ENCODE measurements at regions not wholly inside any gene's neighbourhood (a gene's known extent, or its start where the extent isn't known, plus 50 kb on each side); places are given as distances from the start of the nearest gene placed in this dataset.

GRCh38 chr3:130260918-130261317, 84.6 kb upstream of the COL6A5 start:
- no peak overlapping the region for H3K27ac ChIP-seq (ENCODE audit: low read depth in 1 of 2, low read length in 1 of 2)
- no peak for ATAC-seq (ENCODE audit: insufficient read depth, low FRiP score)
- H3K9ac ChIP-seq (ENCODE audit: insufficient read depth in 1 of 2, low read length in 2 of 2) = no peak overlapping the region
- no peaks in the 10 kb centered on the region for H3K36me3 ChIP-seq (ENCODE audit: control insufficient read depth in 4 of 4, insufficient read depth in 4 of 4, low read length in 4 of 4)
- DNase-seq = peak in 2 of 3 donors; percentile 22 to 43
- peaks cover 0 to 5% (median 0%) of the 10 kb centered on the region in 5 donors for H3K4me1 ChIP-seq (ENCODE audit: control insufficient read depth in 5 of 5, insufficient read depth in 5 of 5, low read length in 5 of 5)
- WGBS, 2 donors = 80 to 91% methylated on average over 5 of the region's 5 CpGs
- no peak overlapping the region for H3K4me3 ChIP-seq
- H3K9me3 ChIP-seq (ENCODE audit: control insufficient read depth in 4 of 4, insufficient read depth in 3 of 4, low read length in 3 of 4) = peaks cover 0 to 2% (median 0%) of the 10 kb centered on the region in 4 donors
- no peaks in the 10 kb centered on the region for H3K27me3 ChIP-seq (ENCODE audit: control insufficient read depth in 3 of 3, insufficient read depth in 3 of 3, low read length in 2 of 3)
- TF ChIP-seq CTCF (IDR thresholded peaks at IDR 0.05; ENCODE audit: control extremely low read depth, extremely low read depth) = no peak

GRCh38 chr3:130263708-130264107, 81.8 kb upstream of the COL6A5 start:
- no peak overlapping the region for H3K9ac ChIP-seq (ENCODE audit: insufficient read depth in 1 of 2, low read length in 2 of 2)
- no peak for TF ChIP-seq CTCF (IDR thresholded peaks at IDR 0.05; ENCODE audit: control extremely low read depth, extremely low read depth)
- ATAC-seq (ENCODE audit: insufficient read depth, low FRiP score) = no peak
- H3K27ac ChIP-seq (ENCODE audit: low read depth in 1 of 2, low read length in 1 of 2) = no peak overlapping the region
- H3K9me3 ChIP-seq (ENCODE audit: control insufficient read depth in 4 of 4, insufficient read depth in 3 of 4, low read length in 3 of 4) = peaks cover 0 to 2% (median 0%) of the 10 kb centered on the region in 4 donors
- WGBS, 2 donors = 96 to 97% methylated on average over 24 to 25 of the region's 25 CpGs
- peaks cover 0 to 2% (median 0%) of the 10 kb centered on the region in 5 donors for H3K4me1 ChIP-seq (ENCODE audit: control insufficient read depth in 5 of 5, insufficient read depth in 5 of 5, low read length in 5 of 5)
- no peak for DNase-seq
- no peaks in the 10 kb centered on the region for H3K27me3 ChIP-seq (ENCODE audit: control insufficient read depth in 3 of 3, insufficient read depth in 3 of 3, low read length in 2 of 3)
- H3K36me3 ChIP-seq (ENCODE audit: control insufficient read depth in 4 of 4, insufficient read depth in 4 of 4, low read length in 4 of 4) = no peaks in the 10 kb centered on the region
- H3K4me3 ChIP-seq = no peak overlapping the region

- H3K36me3 ChIP-seq (ENCODE audit: control insufficient read depth in 4 of 4, insufficient read depth in 4 of 4, low read length in 4 of 4) = no peaks in the 10 kb centered on the region
- no peak overlapping the region for H3K9ac ChIP-seq (ENCODE audit: insufficient read depth in 1 of 2, low read length in 2 of 2)
- DNase-seq = no peak
- no peak overlapping the region for H3K27ac ChIP-seq (ENCODE audit: low read depth in 1 of 2, low read length in 1 of 2)
- no peaks in the 10 kb centered on the region for H3K9me3 ChIP-seq (ENCODE audit: control insufficient read depth in 4 of 4, insufficient read depth in 3 of 4, low read length in 3 of 4)
- TF ChIP-seq CTCF (IDR thresholded peaks at IDR 0.05; ENCODE audit: control extremely low read depth, extremely low read depth) = no peak
- H3K4me3 ChIP-seq = no peak overlapping the region
- H3K4me1 ChIP-seq (ENCODE audit: control insufficient read depth in 5 of 5, insufficient read depth in 5 of 5, low read length in 5 of 5) = no peaks in the 10 kb centered on the region
- ATAC-seq (ENCODE audit: insufficient read depth, low FRiP score) = no peak
- no peaks in the 10 kb centered on the region for H3K27me3 ChIP-seq (ENCODE audit: control insufficient read depth in 3 of 3, insufficient read depth in 3 of 3, low read length in 2 of 3)
Observed at GRCh38 chr3:130266817-130267216, 78.7 kb upstream of the COL6A5 start.

GRCh38 chr3:130276203-130276803, 69.2 kb upstream of the COL6A5 start:
- Histone ChIP-seq H3K27me3 (ENCODE audit: control insufficient read depth in 3 of 3, insufficient read depth in 3 of 3, low read length in 2 of 3) (no peaks in the 10 kb centered on the region), H3K9me3 (ENCODE audit: control insufficient read depth in 4 of 4, insufficient read depth in 3 of 4, low read length in 3 of 4) (no peaks in the 10 kb centered on the region), H3K9ac (ENCODE audit: insufficient read depth in 1 of 2, low read length in 2 of 2) (peak overlapping the region in 1 of 2 donors; percentile 4), H3K36me3 (ENCODE audit: control insufficient read depth in 4 of 4, insufficient read depth in 4 of 4, low read length in 4 of 4) (no peaks in the 10 kb centered on the region), H3K4me3 (no peak overlapping the region), H3K4me1 (ENCODE audit: control insufficient read depth in 5 of 5, insufficient read depth in 5 of 5, low read length in 5 of 5) (peaks cover 0 to 6% (median 0%) of the 10 kb centered on the region in 5 donors), H3K27ac (ENCODE audit: low read depth in 1 of 2, low read length in 1 of 2) (no peak overlapping the region)
- ATAC-seq (ENCODE audit: insufficient read depth, low FRiP score) = peak; percentile 84
- 16 to 20% methylated on average over 8 of the region's 8 CpGs for WGBS, 2 donors
- TF ChIP-seq CTCF (IDR thresholded peaks at IDR 0.05; ENCODE audit: control extremely low read depth, extremely low read depth) = peak; percentile 47
- peak; percentile 39 to 87 (median 80) for DNase-seq

Measured in lung (tissue), 11 donors.